ENCODE measurements at regions not wholly inside any gene's neighbourhood (a gene's known extent, or its start where the extent isn't known, plus 50 kb on each side); places are given as distances from the start of the nearest gene placed in this dataset.

GRCh38 chr1:187634940-187635339, 806.2 kb downstream of the PLA2G4A start:
- no peak for TF ChIP-seq CTCF (conservative IDR thresholded peaks at IDR 0.05; ENCODE audit: low read depth in 2 of 2)
- TF ChIP-seq JUNB (IDR thresholded peaks at IDR 0.05; ENCODE audit: unreplicated experiment), result no peak
- TF ChIP-seq POLR2AphosphoS5 (IDR thresholded peaks at IDR 0.05; ENCODE audit: low read depth), result no peak
- TF ChIP-seq EZH2phosphoT487 (IDR thresholded peaks at IDR 0.05; ENCODE audit: unreplicated experiment), result no peak
- no peak for TF ChIP-seq REST (IDR thresholded peaks at IDR 0.05; ENCODE audit: unreplicated experiment)
- no peak for TF ChIP-seq ZNF331 (CRISPR knock-in tag; IDR thresholded peaks at IDR 0.05; ENCODE audit: low read depth)
- no peak for TF ChIP-seq EZH2 (IDR thresholded peaks at IDR 0.05; ENCODE audit: low read depth, unreplicated experiment)
- no peak for TF ChIP-seq ZNF114 (CRISPR knock-in tag; IDR thresholded peaks at IDR 0.05)

Data from GM23338 (cell line).